NCI-H1694 (cell line): ENCODE measurements at regions not wholly inside any gene's neighbourhood (a gene's known extent, or its start where the extent isn't known, plus 50 kb on each side); places are given as distances from the start of the nearest gene placed in this dataset.
"Not testable (repeated sequence)": the region's sequence is repeated elsewhere in the genome, so short reads cannot be mapped to it uniquely, and the experiment has no call there.

Experiments used
- DNase-seq: peaks from one replicate; lab custom pipeline; 2025; lab: John Stamatoyannopoulos, UW

GRCh38 chr12:13562915-13563742 is 366.6 kb downstream of the EMP1 start:
- DNase-seq, result no peak

DNA sequence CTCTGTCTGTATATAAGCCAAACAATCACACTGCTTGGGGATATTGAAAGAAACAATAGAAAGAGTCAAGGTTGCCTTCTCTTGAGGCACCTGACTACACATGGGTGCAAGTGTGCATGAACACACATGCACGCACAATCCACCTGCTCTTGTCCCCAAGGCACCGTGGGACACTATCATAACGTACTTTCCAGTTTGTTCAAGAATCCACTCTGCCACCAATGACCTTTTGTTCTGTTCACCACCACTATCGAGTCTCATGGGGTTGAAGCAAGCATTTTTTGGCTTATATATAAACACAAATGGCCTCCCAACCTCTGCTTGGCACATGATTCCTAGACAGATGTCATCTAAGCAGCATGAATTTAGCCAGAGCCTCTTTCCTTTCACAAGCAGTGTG is 365.4 kb downstream of the EMP1 start:
- DNase-seq, result no peak

- no peak for DNase-seq
These were observed 362.9 kb downstream of the EMP1 start for GRCh38 chr12:13559318-13559978.

DNA sequence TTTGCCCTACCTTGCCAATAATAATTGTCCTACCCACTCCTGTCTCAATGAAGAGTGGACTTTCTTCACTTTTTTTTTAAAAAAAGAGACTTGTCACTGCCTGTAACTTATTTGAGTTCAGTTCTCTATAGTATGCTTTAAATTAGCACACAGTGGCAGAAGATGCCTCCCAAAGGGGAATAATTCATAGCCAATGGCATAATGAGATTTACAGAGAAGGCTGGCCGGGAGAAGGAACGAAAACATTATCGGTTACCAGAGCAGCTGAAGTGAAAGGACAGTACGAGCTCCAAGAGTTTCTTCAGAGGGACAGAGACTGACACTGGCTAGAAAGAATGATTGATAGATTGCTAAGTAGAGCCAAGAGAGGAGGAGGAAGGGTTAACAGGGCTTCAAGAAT is 356.3 kb downstream of the EMP1 start:
- DNase-seq, result no peak

- no peak for DNase-seq
These were observed 350.8 kb downstream of the EMP1 start for GRCh38 chr12:13547283-13547682.

DNA sequence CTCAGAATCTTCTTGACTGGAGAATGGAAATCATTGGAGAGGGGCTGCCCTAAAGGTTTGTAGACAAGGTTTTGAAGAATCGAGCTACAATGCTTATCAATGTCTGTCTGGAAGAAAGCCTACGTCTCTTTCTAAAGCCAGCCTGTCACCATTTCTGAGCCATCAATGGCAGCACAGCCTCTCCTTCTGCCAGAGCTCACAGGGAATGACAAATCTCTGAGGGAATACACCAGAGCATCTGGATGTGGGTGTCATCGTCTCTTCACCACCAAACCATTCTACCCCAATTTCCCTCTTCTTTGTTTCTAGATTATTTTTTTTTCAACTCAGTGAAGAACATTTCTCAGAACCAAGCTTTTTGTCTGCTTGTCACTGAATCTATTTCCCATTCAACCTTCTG is 349.7 kb downstream of the EMP1 start:
- no peak for DNase-seq

- DNase-seq, result no peak
These were observed 342.5 kb downstream of the EMP1 start for GRCh38 chr12:13539051-13539450.

GRCh38 chr12:13538136-13538535 is 341.6 kb downstream of the EMP1 start:
- DNase-seq, result no peak

- no peak for DNase-seq
These were observed 341.1 kb downstream of the EMP1 start for GRCh38 chr12:13537623-13538022.

DNA sequence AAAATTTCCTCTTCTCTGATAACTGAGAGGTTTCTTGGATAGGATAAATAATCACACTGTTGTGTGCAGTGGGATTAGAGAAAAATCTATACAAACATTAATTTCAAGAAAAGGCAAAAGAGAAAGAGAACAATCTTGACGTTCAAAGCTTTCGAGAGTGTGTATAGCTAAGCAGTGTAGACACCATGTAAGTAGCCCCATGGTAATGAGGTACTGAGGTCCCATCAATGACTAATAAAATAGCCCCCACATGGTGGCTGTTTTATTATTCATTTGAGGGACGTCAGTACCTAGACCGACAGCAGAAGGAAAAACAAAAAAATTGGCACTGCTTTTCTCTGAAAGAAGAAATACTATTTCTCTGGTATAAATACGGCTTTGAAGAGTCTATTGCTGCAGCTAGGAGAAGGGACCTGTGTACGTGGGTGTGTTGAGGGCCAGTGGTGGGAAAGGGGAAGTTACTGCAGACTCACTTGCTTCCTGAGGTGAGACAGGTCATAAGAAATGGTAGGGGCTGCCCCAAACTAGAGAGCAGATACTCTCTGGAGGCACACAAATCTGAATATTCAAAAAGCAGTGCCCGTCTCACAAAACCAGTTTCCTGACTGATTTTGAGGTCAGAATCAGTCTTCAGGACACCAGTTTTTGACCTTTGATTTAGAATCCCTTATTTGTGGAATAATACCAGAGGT is 339.8 kb downstream of the EMP1 start:
- DNase-seq, result no peak

GRCh38 chr12:13534645-13535398 is 338.3 kb downstream of the EMP1 start:
- peak; percentile 93 for DNase-seq

DNA sequence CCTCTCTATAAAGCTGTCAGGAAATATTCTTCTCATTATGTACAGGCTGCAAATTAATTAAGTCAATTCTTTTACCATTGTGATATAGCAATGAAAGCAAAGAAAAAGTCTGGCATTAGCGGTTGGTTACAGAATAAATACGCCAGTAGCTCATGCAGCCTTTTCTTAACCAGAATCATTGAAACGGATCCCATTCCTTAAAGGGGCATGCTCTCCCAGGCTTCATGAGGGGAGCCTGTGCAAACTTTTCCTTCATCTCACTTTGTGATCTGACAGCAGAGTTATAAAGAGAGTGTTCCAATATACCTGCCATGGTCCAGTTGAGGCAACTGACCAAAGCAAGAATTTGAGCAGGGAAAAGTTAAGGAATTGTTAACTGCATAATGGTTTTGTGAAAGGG is 337.7 kb downstream of the EMP1 start:
- no peak for DNase-seq

- no peak for DNase-seq
These were observed 334.4 kb downstream of the EMP1 start for GRCh38 chr12:13530966-13531365.

DNA sequence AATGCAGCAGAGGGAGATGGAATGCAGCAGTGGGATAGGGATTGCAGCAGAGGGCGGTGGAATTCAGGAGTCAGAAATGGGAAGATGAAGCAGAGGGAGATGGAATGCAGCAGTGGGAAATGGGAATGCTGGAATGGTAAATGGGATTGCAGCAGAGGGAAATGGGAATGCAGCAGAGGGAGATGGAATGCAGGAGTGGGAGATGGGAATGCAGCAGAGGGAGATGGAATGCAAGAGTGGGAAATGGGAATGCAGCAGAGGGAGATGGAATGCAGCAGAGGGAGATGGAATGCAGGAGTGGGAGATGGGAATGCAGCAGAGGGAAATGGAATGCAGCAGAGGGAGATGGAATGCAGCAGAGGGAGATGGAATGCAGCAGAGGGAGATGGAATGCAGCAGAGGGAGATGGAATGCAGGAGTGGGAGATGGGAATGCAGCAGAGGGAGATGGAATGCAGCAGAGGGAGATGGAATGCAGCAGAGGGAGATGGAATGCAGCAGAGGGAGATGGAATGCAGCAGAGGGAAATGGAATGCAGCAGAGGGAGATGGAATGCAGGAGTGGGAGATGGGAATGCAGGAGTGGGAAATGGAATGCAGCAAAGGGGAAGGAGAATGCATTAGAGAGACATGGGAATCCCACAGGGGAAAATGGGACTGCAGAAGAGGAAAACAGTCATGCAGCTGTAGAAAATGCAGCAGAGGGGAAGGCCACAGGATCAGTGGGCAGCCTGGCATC is 329.8 kb downstream of the EMP1 start:
- not testable (repeated sequence) for DNase-seq

GRCh38 chr12:13523536-13524307 is 327.2 kb downstream of the EMP1 start:
- no peak for DNase-seq

GRCh38 chr12:13518034-13518433 is 321.5 kb downstream of the EMP1 start:
- DNase-seq, result not testable (repeated sequence)

DNA sequence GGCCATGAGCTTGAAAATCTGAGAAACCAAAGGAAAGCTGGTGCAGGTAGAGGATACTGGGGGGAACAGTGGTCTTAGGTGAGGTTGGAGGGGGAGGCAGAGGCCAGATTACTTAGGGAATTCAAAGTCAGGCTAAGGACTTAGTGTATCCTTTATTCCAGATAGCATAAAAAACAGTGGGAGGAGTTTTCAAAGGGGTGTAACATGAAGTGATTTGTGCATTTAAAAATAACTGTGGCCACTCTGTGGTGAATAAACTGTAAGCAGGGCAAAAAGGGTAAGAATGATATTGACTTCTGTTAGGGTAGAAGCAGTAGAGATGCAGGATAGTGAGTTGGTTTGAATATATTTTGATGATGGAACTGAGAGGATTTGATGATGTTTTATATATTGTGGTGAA is 313.2 kb downstream of the EMP1 start:
- no peak for DNase-seq

GRCh38 chr12:13505636-13506035 is 309.1 kb downstream of the EMP1 start:
- no peak for DNase-seq

- DNase-seq, result no peak
These were observed 308.7 kb downstream of the EMP1 start for GRCh38 chr12:13505224-13505623.

DNA sequence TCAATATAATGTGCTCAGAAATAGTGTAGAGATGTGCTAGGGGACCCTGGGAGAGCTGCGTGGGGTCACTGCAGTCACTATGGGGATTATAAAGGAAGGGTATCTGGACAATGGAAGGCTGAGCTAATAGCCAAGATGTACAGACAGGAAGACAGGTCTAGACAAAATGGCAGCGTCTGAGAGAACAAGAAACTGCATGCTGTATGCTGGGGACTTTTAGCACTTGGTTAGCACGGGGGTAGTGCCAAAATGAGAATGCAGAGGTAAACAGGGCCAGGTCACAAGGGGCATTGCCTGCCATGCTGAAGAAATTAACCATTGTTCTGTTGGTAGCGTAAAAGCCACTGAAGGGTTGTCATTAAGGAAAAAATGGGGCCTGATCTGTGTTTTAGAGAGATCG is 308.2 kb downstream of the EMP1 start:
- DNase-seq, result no peak

- no peak for DNase-seq
These were observed 307.5 kb downstream of the EMP1 start for GRCh38 chr12:13504074-13504473.
